Endothelial cell of hepatic sinusoid (primary cell): ENCODE measurements at regions not wholly inside any gene's neighbourhood (a gene's known extent, or its start where the extent isn't known, plus 50 kb on each side); places are given as distances from the start of the nearest gene placed in this dataset.

Experiments used
- in situ Hi-C: cut with HindIII; loops from 2 replicates; pipeline ENCODE4 v1.10.0; 2017; ENCODE audit warnings: low sequenced_read_pairs

GRCh38 chr4:154107337-154107736 lies 318.5 kb upstream of the SFRP2 start:
- in situ Hi-C loops = no loop called here

GRCh38 chr4:154088741-154089140 lies 299.9 kb upstream of the SFRP2 start:
- in situ Hi-C loops = no loop called here

GRCh38 chr4:154086247-154086646 lies 297.4 kb upstream of the SFRP2 start:
- in situ Hi-C loops = no loop called here

- in situ Hi-C loops = no loop called here
Measured at GRCh38 chr4:154084864-154085263, 296.0 kb upstream of the SFRP2 start.

GRCh38 chr4:154082760-154083535 lies 294.1 kb upstream of the SFRP2 start:
- in situ Hi-C loops = no loop called here

GRCh38 chr4:154081391-154081790 lies 292.5 kb upstream of the SFRP2 start:
- in situ Hi-C loops = no loop called here

GRCh38 chr4:154078504-154079350 lies 289.8 kb upstream of the SFRP2 start:
- in situ Hi-C loops = no loop called here

GRCh38 chr4:154076921-154077320 lies 288.0 kb upstream of the SFRP2 start:
- in situ Hi-C loops = no loop called here

- in situ Hi-C loops = no loop called here
Measured at GRCh38 chr4:154073107-154073822, 284.4 kb upstream of the SFRP2 start.

GRCh38 chr4:154067786-154068185 lies 278.9 kb upstream of the SFRP2 start:
- in situ Hi-C loops = no loop called here

- in situ Hi-C loops = no loop called here
Measured at GRCh38 chr4:154065368-154065767, 276.5 kb upstream of the SFRP2 start.

GRCh38 chr4:154064244-154064643 lies 275.4 kb upstream of the SFRP2 start:
- in situ Hi-C loops = no loop called here

- in situ Hi-C loops = loop anchor here (5.0 kb wide), 1 partner anchor 42 kb away; no protein-coding TSS in a partner anchor
Measured at GRCh38 chr4:154049457-154050181, 260.7 kb upstream of the SFRP2 start.

- in situ Hi-C loops = loop anchor here (5.0 kb wide), 1 partner anchor 40 kb away; no protein-coding TSS in a partner anchor
Measured at GRCh38 chr4:154047733-154048132, 258.9 kb upstream of the SFRP2 start.

GRCh38 chr4:154044742-154045485 lies 256.0 kb upstream of the SFRP2 start:
- in situ Hi-C loops = loop anchor here (5.0 kb wide), 1 partner anchor 38 kb away; no protein-coding TSS in a partner anchor

GRCh38 chr4:154044108-154044531 lies 255.2 kb upstream of the SFRP2 start:
- in situ Hi-C loops = no loop called here

GRCh38 chr4:154041640-154042039 lies 252.8 kb upstream of the SFRP2 start:
- in situ Hi-C loops = no loop called here

- in situ Hi-C loops = no loop called here
Measured at GRCh38 chr4:154039435-154040343, 250.8 kb upstream of the SFRP2 start.

- in situ Hi-C loops = no loop called here
Measured at GRCh38 chr4:154036856-154037255, 248.0 kb upstream of the SFRP2 start.
